H9 (cell line): ENCODE measurements at regions not wholly inside any gene's neighbourhood (a gene's known extent, or its start where the extent isn't known, plus 50 kb on each side); places are given as distances from the start of the nearest gene placed in this dataset.

Experiments
- DNase-seq: peaks from one replicate; pipeline ENCODE4 v3.0.0-alpha.2; 2017
- H2AFZ ChIP-seq: one replicate; pipeline ENCODE4 v1.6.1; 2013; ENCODE audit warnings: mild to moderate bottlenecking, low read length, control low read depth, moderate library complexity
- H2AK5ac ChIP-seq: 2 replicates; pipeline ENCODE4 v1.6.1; 2013; ENCODE audit warnings: low read length, control low read depth, mixed read lengths; ENCODE audit not compliant: insufficient read length
- H2BK120ac ChIP-seq: one replicate; pipeline ENCODE4 v1.6.1; 2013; ENCODE audit warnings: low read depth, mild to moderate bottlenecking, low read length, control low read depth, inconsistent platforms; ENCODE audit not compliant: poor library complexity, severe bottlenecking
- H2BK12ac ChIP-seq: 2 replicates; pipeline ENCODE4 v1.6.1; 2013; ENCODE audit warnings: low read length, control low read depth, mixed read lengths, low read depth; ENCODE audit not compliant: insufficient read length
- H2BK15ac ChIP-seq: 2 replicates; pipeline ENCODE4 v1.6.1; 2013; ENCODE audit warnings: low read depth, low read length, control low read depth
- H2BK20ac ChIP-seq: one replicate; pipeline ENCODE4 v1.6.1; 2013; ENCODE audit warnings: low read depth, mild to moderate bottlenecking, low read length, control low read depth, inconsistent platforms; ENCODE audit not compliant: poor library complexity, severe bottlenecking
- H2BK5ac ChIP-seq: 2 replicates; pipeline ENCODE4 v1.6.1; 2013; ENCODE audit warnings: low read length, control low read depth, mixed read lengths; ENCODE audit not compliant: insufficient read length
- H3K14ac ChIP-seq: 2 replicates; pipeline ENCODE4 v1.6.1; 2013; ENCODE audit warnings: low read length, control low read depth; ENCODE audit not compliant: insufficient read depth
- H3K18ac ChIP-seq: 2 replicates; pipeline ENCODE4 v1.6.1; 2013; ENCODE audit warnings: low read depth, mild to moderate bottlenecking, mixed read lengths, low read length, control low read depth; ENCODE audit not compliant: insufficient read length
- H3K23ac ChIP-seq: 2 replicates; pipeline ENCODE4 v1.6.1; 2013; ENCODE audit warnings: low read length, control low read depth, mixed read lengths, low read depth; ENCODE audit not compliant: insufficient read length
- H3K23me2 ChIP-seq: 2 replicates; pipeline ENCODE4 v1.6.1; 2013; ENCODE audit warnings: low read depth, mild to moderate bottlenecking, mixed read lengths, low read length, control low read depth; ENCODE audit not compliant: insufficient read length, poor library complexity, severe bottlenecking
- H3K27ac ChIP-seq: 2 replicates; pipeline ENCODE4 v1.5.1; 2013; ENCODE audit warnings: low read length, control low read depth, mixed read lengths, low read depth; ENCODE audit not compliant: insufficient read length
- H3K27me3 ChIP-seq: 2 replicates; pipeline ENCODE4 v1.6.1; 2013; ENCODE audit warnings: low read length, control low read depth, inconsistent platforms; ENCODE audit not compliant: insufficient read depth
- H3K4ac ChIP-seq: 2 replicates; pipeline ENCODE4 v1.6.1; 2013; ENCODE audit warnings: low read depth, mild to moderate bottlenecking, control low read depth, inconsistent platforms, low read length, moderate library complexity
- H3K4me1 ChIP-seq: 2 replicates; pipeline ENCODE4 v1.6.1; 2013; ENCODE audit warnings: low read length, control low read depth, inconsistent platforms; ENCODE audit not compliant: insufficient read depth
- H3K4me2 ChIP-seq: 2 replicates; pipeline ENCODE4 v1.6.1; 2013; ENCODE audit warnings: low read length, control low read depth, mixed read lengths; ENCODE audit not compliant: insufficient read length, insufficient read depth
- H3K56ac ChIP-seq: 2 replicates; pipeline ENCODE4 v1.6.1; 2013; ENCODE audit warnings: low read depth, mild to moderate bottlenecking, mixed read lengths, low read length, control low read depth; ENCODE audit not compliant: insufficient read length
- H3K79me1 ChIP-seq: 2 replicates; pipeline ENCODE4 v1.6.1; 2013; ENCODE audit warnings: low read depth, mild to moderate bottlenecking, moderate library complexity, low read length, control low read depth, inconsistent platforms; ENCODE audit not compliant: insufficient read depth, poor library complexity, severe bottlenecking
- H3K79me2 ChIP-seq: 2 replicates; pipeline ENCODE4 v1.6.1; 2013; ENCODE audit warnings: low read length, control low read depth, inconsistent platforms; ENCODE audit not compliant: insufficient read depth
- H3K9ac ChIP-seq: 2 replicates; pipeline ENCODE4 v1.6.1; 2013; ENCODE audit warnings: low read length, control low read depth, mixed read lengths; ENCODE audit not compliant: insufficient read length; ENCODE audit errors: extremely low read depth
- H3K9me3 ChIP-seq: one replicate; pipeline ENCODE4 v1.6.1; 2013; ENCODE audit warnings: low read depth, low read length, inconsistent platforms; ENCODE audit not compliant: control insufficient read depth
- H3T11ph ChIP-seq: one replicate; pipeline ENCODE4 v1.6.1; 2013; ENCODE audit warnings: mild to moderate bottlenecking, low read length, control low read depth, inconsistent platforms
- H4K20me1 ChIP-seq: one replicate; pipeline ENCODE4 v1.6.1; 2013; ENCODE audit not compliant: control insufficient read depth, insufficient read length, insufficient read depth
- H4K5ac ChIP-seq: 2 replicates; pipeline ENCODE4 v1.6.1; 2013; ENCODE audit warnings: low read depth, mild to moderate bottlenecking, mixed read lengths, low read length, control low read depth; ENCODE audit not compliant: insufficient read length
- H4K8ac ChIP-seq: replicated peaks from 2 replicates; pipeline ENCODE4 v1.6.1; 2013; ENCODE audit warnings: low read length, control low read depth, mixed read lengths, low read depth; ENCODE audit not compliant: insufficient read length
- H4K91ac ChIP-seq: 2 replicates; pipeline ENCODE4 v1.6.1; 2013; ENCODE audit warnings: low read depth, mild to moderate bottlenecking, moderate library complexity, mixed read lengths, low read length, control low read depth; ENCODE audit not compliant: insufficient read length
- H3K27ac Mint-ChIP-seq, 3 experiments: 2 replicates in 2 of 3; 3 replicates in 1 of 3; pipeline ENCODE4 v1.8.0; 2020 to 2021; ENCODE audit warnings: mixed read lengths in 3 of 3, mild to moderate bottlenecking in 1 of 3, moderate library complexity in 1 of 3
- H3K27me3 Mint-ChIP-seq: 2 replicates; pipeline ENCODE4 v1.8.0; 2021; ENCODE audit warnings: low read depth, mild to moderate bottlenecking, moderate library complexity, mixed read lengths
- H3K36me3 Mint-ChIP-seq, 3 experiments: 2 replicates in 2 of 3; 3 replicates in 1 of 3; pipeline ENCODE4 v1.8.0; 2020 to 2021; ENCODE audit warnings: low read depth in 3 of 3, mixed read lengths in 3 of 3; ENCODE audit not compliant: insufficient read depth in 1 of 3
- H3K4me1 Mint-ChIP-seq, 2 experiments: 2 replicates each; pipeline ENCODE4 v1.8.0; 2020; ENCODE audit warnings: mixed read lengths in 2 of 2
- H3K4me3 Mint-ChIP-seq, 2 experiments: 2 replicates in 1 of 2; 3 replicates in 1 of 2; pipeline ENCODE4 v1.8.0; 2020 to 2021; ENCODE audit warnings: mild to moderate bottlenecking in 2 of 2, mixed read lengths in 2 of 2, moderate library complexity in 1 of 2
- H3K9me3 Mint-ChIP-seq, 2 experiments: 2 replicates in 1 of 2; 3 replicates in 1 of 2; pipeline ENCODE4 v1.8.0; 2020; ENCODE audit warnings: mild to moderate bottlenecking in 2 of 2, mixed read lengths in 2 of 2, moderate library complexity in 1 of 2
- CTCF ChIP-seq: fragments of 200-600 bp; sonication (generic); conservative IDR thresholded peaks from 3 replicates; pipeline ENCODE4 v1.8.0; 2021; ENCODE audit warnings: antibody characterized with exemption, mild to moderate bottlenecking
- WGBS: extraction: QIAGEN DNeasy Blood & Tissue Kit; methylation state at CpG from one replicate; pipeline ENCODE4 v1.1.7; 2013; ENCODE audit warnings: missing lambda C conversion rate, low lambda C conversion rate, mixed read lengths; ENCODE audit not compliant: insufficient read length; ENCODE audit errors: extremely low coverage; 5-methylcytosine and 5-hydroxymethylcytosine counted together

- no peak overlapping the region for H3T11ph ChIP-seq
- no peak overlapping the region for H2BK5ac ChIP-seq
- H2BK120ac ChIP-seq, result no peak overlapping the region
- H4K5ac ChIP-seq, result no peak overlapping the region
- H3K9me3 Mint-ChIP-seq, result no peaks in the 10 kb centered on the region
- H3K79me2 ChIP-seq, result no peaks in the 10 kb centered on the region
- H4K8ac ChIP-seq, result no peak overlapping the region
- no peak overlapping the region for H3K56ac ChIP-seq
- H3K4me1 ChIP-seq, result no peaks in the 10 kb centered on the region
- H4K91ac ChIP-seq, result no peak overlapping the region
- H3K4ac ChIP-seq, result no peak overlapping the region
- H3K27ac ChIP-seq, result no peak overlapping the region
- no peak overlapping the region for H3K14ac ChIP-seq
- no peaks in the 10 kb centered on the region for H4K20me1 ChIP-seq
- no peak overlapping the region for H3K4me2 ChIP-seq
- no peak overlapping the region for H3K27ac Mint-ChIP-seq
- no peaks in the 10 kb centered on the region for H3K27me3 ChIP-seq
- H2AK5ac ChIP-seq, result no peak overlapping the region
- H3K79me1 ChIP-seq, result no peaks in the 10 kb centered on the region
- no peaks in the 10 kb centered on the region for H3K23me2 ChIP-seq
- H3K4me3 Mint-ChIP-seq, result no peak overlapping the region
- no peaks in the 10 kb centered on the region for H3K27me3 Mint-ChIP-seq
- no peak overlapping the region for H3K9ac ChIP-seq
- H3K18ac ChIP-seq, result no peak overlapping the region
- H3K9me3 ChIP-seq, result no peaks in the 10 kb centered on the region
- no peak for TF ChIP-seq CTCF
- no peaks in the 10 kb centered on the region; a peak in 1 of 7 replicates for H3K36me3 Mint-ChIP-seq
- H2BK20ac ChIP-seq, result no peak overlapping the region
- no peak overlapping the region for H2BK12ac ChIP-seq
- no CpG with 5 or more reads among the region's 2 CpGs for WGBS
- DNase-seq, result no peak
- H3K4me1 Mint-ChIP-seq, result peaks cover under 1 to 1% of the 10 kb centered on the region in 2 experiments; a peak in 3 of 4 replicates
- H2AFZ ChIP-seq, result no peak overlapping the region
- H3K23ac ChIP-seq, result no peak overlapping the region
- H2BK15ac ChIP-seq, result no peak overlapping the region
Observed at GRCh38 chr17:33908363-33909064, 346.6 kb upstream of the CCL2 start.
